Erythroblast (primary cell): ENCODE measurements at regions not wholly inside any gene's neighbourhood (a gene's known extent, or its start where the extent isn't known, plus 50 kb on each side); places are given as distances from the start of the nearest gene placed in this dataset.
"Not testable (repeated sequence)": the region's sequence is repeated elsewhere in the genome, so short reads cannot be mapped to it uniquely, and the experiment has no call there.

Experiments
- DNase-seq, 2 experiments: peaks; one replicate each; lab custom pipeline; 2025; lab: John Stamatoyannopoulos, UW

DNA sequence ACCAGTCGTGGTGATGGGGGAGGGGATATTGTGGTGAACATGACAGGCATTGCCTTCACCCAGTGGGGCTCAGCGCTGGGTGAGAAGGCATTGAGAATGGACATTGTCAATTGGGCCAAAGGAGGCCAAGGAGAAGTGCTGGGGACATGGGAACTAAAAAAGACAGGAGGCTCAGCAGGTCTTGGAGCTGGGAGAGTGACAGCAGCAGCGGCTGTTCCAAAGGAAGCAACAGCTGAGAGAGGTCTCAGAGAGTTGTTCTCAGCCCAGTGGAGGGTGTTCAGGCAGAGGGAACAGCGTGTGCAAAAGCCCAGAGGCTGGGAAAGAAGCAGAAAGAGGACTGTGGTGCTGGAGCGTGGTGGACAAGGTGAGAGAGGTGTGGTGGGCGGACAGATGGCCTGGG, 56.6 kb upstream of the ASNS start:
- DNase-seq = not testable (repeated sequence)

- peak; percentile 25 to 67 for DNase-seq
These were observed 55.9 kb upstream of the ASNS start for GRCh38 chr7:97927790-97928748.
